K562 (cell line): ENCODE measurements at regions not wholly inside any gene's neighbourhood (a gene's known extent, or its start where the extent isn't known, plus 50 kb on each side); places are given as distances from the start of the nearest gene placed in this dataset.

Source experiments
- ATAC-seq: fragments of 200-7000 bp; cut with Tn5 transposase; 3 replicates; pipeline ENCODE4 v1.9.1; 2020; ENCODE audit warnings: moderate library complexity
- BruUV-seq: library from RNA; stranded (reverse); fragments of 400-500 nt; replicated peaks from 2 replicates; lab custom pipeline; 2021; lab: Mats Ljungman, UMichigan
- CTCF ChIA-PET: fragments of 300-600 bp; formaldehyde crosslinking; extraction: SDS; loops from one replicate; lab custom pipeline; 2021; ENCODE audit warnings: low intra/inter-chr PET ratio; lab: Yijun Ruan, JAX
- POLR2A ChIA-PET: fragments of 300-600, 350-650 bp; sonication (Branson Sonifier 250); formaldehyde crosslinking; extraction: SDS; loops from one replicate; lab custom pipeline; 2021; ENCODE audit warnings: antibody characterized with exemption, inconsistent platforms; lab: Yijun Ruan, JAX
- DNase-seq, 4 experiments: peaks; one replicate each; pipeline versions ENCODE4 v3.0.0 to v3.0.0-alpha.2; 2011 to 2018; ENCODE audit warnings: low spot score in 3 of 4, mixed read lengths in 3 of 4; ENCODE audit errors: extremely low read depth in 1 of 4
- FAIRE-seq: peaks from 2 replicates; lab custom pipeline; 2011; peaks lifted over from hg19 to GRCh38; lab: Jason Lieb, UNC
- H2AFZ ChIP-seq: 2 replicates; pipeline ENCODE4 v1.6.0; 2011; ENCODE audit warnings: low read depth, low read length, control low read depth, inconsistent platforms
- H3K27ac ChIP-seq: fragments of 200-600 bp; 3 replicates; pipeline ENCODE4 v1.8.0; 2011; ENCODE audit warnings: low read depth, mild to moderate bottlenecking, control low read depth, inconsistent platforms, low read length, moderate library complexity, mixed read lengths; ENCODE audit errors: extremely low read depth
- H3K27me3 ChIP-seq, 2 experiments: fragments of 300-600 bp in 1 of 2; 2 replicates in 1 of 2; 3 replicates in 1 of 2; pipeline versions ENCODE4 v1.6.0 to v1.8.0; 2011; ENCODE audit warnings: inconsistent platforms in 2 of 2, low read length in 2 of 2, mild to moderate bottlenecking in 1 of 2, mixed read lengths in 1 of 2, moderate library complexity in 1 of 2; ENCODE audit not compliant: control insufficient read depth in 2 of 2, insufficient read depth in 2 of 2
- H3K36me3 ChIP-seq: fragments of 300-600 bp; 3 replicates; pipeline ENCODE4 v1.8.0; 2011; ENCODE audit warnings: mild to moderate bottlenecking, low read length, inconsistent platforms; ENCODE audit not compliant: control insufficient read depth, insufficient read depth
- H3K4me1 ChIP-seq, 2 experiments: fragments of 200-600 bp in 1 of 2; replicated peaks in 1 of 2; 2 replicates in 1 of 2; 3 replicates in 1 of 2; pipeline versions ENCODE4 v1.5.1 to v1.8.0; 2011; ENCODE audit warnings: inconsistent platforms in 2 of 2, low read length in 2 of 2, mild to moderate bottlenecking in 1 of 2, mixed read lengths in 1 of 2, moderate library complexity in 1 of 2; ENCODE audit not compliant: control insufficient read depth in 2 of 2, insufficient read depth in 2 of 2
- H3K4me2 ChIP-seq: 2 replicates; pipeline ENCODE4 v1.6.1; 2011; ENCODE audit warnings: low read length, control low read depth, inconsistent platforms, mixed read lengths; ENCODE audit not compliant: insufficient read depth
- H3K4me3 ChIP-seq: fragments of 200-600 bp; sonication (generic), shearing (Covaris generic); 2 replicates; pipeline ENCODE4 v1.5.1; 2016; ENCODE audit warnings: control low read depth, inconsistent platforms
- H3K79me2 ChIP-seq: fragments of 200-600 bp; 3 replicates; pipeline ENCODE4 v1.8.0; 2011; ENCODE audit warnings: low read length, inconsistent platforms; ENCODE audit not compliant: control insufficient read depth, insufficient read depth
- H3K9ac ChIP-seq, 2 experiments: 2 replicates each; pipeline versions ENCODE4 v1.6.0 to v1.6.1; 2011; ENCODE audit warnings: low read depth in 2 of 2, low read length in 2 of 2, control low read depth in 1 of 2, inconsistent platforms in 1 of 2, mild to moderate bottlenecking in 1 of 2, mixed read lengths in 1 of 2; ENCODE audit not compliant: insufficient read depth in 1 of 2
- H3K9me1 ChIP-seq: one replicate; pipeline ENCODE4 v1.6.0; 2011; ENCODE audit warnings: inconsistent platforms, mild to moderate bottlenecking, low read length, moderate library complexity; ENCODE audit not compliant: control insufficient read depth, insufficient read depth
- H3K9me3 ChIP-seq: replicated peaks from 2 replicates; pipeline ENCODE4 v1.5.1; 2011; ENCODE audit warnings: low read depth, low read length, inconsistent platforms; ENCODE audit not compliant: control insufficient read depth, insufficient read depth
- H4K20me1 ChIP-seq: replicated peaks from 2 replicates; pipeline ENCODE4 v1.6.1; 2011; ENCODE audit warnings: low read length, inconsistent platforms, mixed read lengths; ENCODE audit not compliant: control insufficient read depth, insufficient read depth
- ARHGAP35 ChIP-seq: fragments of 450-650 bp; IDR thresholded peaks from 2 replicates; pipeline ENCODE4 v1.6.1; 2018; ENCODE audit not compliant: partially characterized antibody
- ASH1L ChIP-seq: fragments of 450-650 bp; IDR thresholded peaks from 2 replicates; pipeline ENCODE4 v1.6.1; 2018; ENCODE audit warnings: borderline replicate concordance, mild to moderate bottlenecking, low read depth; ENCODE audit not compliant: partially characterized antibody
- BDP1 ChIP-seq: IDR thresholded peaks from 3 replicates; pipeline ENCODE4 v1.6.1; 2011; ENCODE audit not compliant: insufficient read length, insufficient read depth
- BRF1 ChIP-seq: IDR thresholded peaks from 3 replicates; pipeline ENCODE4 v1.6.1; 2011; ENCODE audit warnings: borderline replicate concordance, mild to moderate bottlenecking; ENCODE audit not compliant: insufficient read length; ENCODE audit errors: extremely low read depth
- CHAMP1 ChIP-seq: fragments of 450-650 bp; IDR thresholded peaks from 2 replicates; pipeline ENCODE4 v1.6.1; 2016; ENCODE audit warnings: mild to moderate bottlenecking
- COPS2 ChIP-seq: fragments of 450-650 bp; conservative IDR thresholded peaks from 2 replicates; pipeline ENCODE4 v1.6.1; 2016; ENCODE audit warnings: mild to moderate bottlenecking, moderate library complexity
- EGR1 ChIP-seq: fragments of 450-650 bp; conservative IDR thresholded peaks from 2 replicates; pipeline ENCODE4 v1.6.1; 2017; ENCODE audit warnings: mild to moderate bottlenecking
- ELF1 ChIP-seq: fragments of 200-800 bp; sonication (Bioruptor generic); IDR thresholded peaks from 2 replicates; pipeline ENCODE4 v1.6.1; 2016; ENCODE audit warnings: missing genetic modification characterization, missing compliant biosample characterization
- FOXM1 ChIP-seq, 2 experiments: fragments of 450-650 bp in 1 of 2; sonication (generic) in 1 of 2; formaldehyde crosslinking in 1 of 2; IDR thresholded peaks; 2 replicates each; pipeline versions ENCODE4 v1.6.1 to v1.9.0; 2017 to 2022; ENCODE audit warnings: low read depth in 2 of 2, mild to moderate bottlenecking in 2 of 2, missing genetic modification reagents in 1 of 2, moderate library complexity in 1 of 2
- IRF2 ChIP-seq: sonication (generic); formaldehyde crosslinking; IDR thresholded peaks from 2 replicates; pipeline ENCODE4 v1.8.1; 2022; ENCODE audit warnings: mild to moderate bottlenecking, missing genetic modification reagents
- KAT2B ChIP-seq: IDR thresholded peaks from one replicate; pipeline ENCODE4 v1.6.1; 2012; ENCODE audit warnings: low read depth, mild to moderate bottlenecking, control low read depth, inconsistent platforms, low read length, moderate library complexity
- MTA1 ChIP-seq: fragments of 450-650 bp; IDR thresholded peaks from 2 replicates; pipeline ENCODE4 v1.6.1; 2017; ENCODE audit warnings: borderline replicate concordance
- MTF1 ChIP-seq: fragments of 250-450 bp; sonication (Bioruptor Pico); IDR thresholded peaks from 2 replicates; pipeline ENCODE4 v1.9.0; 2021; ENCODE audit warnings: moderate library complexity, mild to moderate bottlenecking, inconsistent platforms, borderline replicate concordance
- RNF2 ChIP-seq: sonication (generic); IDR thresholded peaks from 2 replicates; pipeline ENCODE4 v1.6.1; 2016
- SMAD2 ChIP-seq: fragments of 150-350 bp; IDR thresholded peaks from 2 replicates; pipeline ENCODE4 v1.6.1; 2014; ENCODE audit warnings: low read depth, mild to moderate bottlenecking, low read length
- SRSF9 ChIP-seq: fragments of 200-400 bp; formaldehyde crosslinking; IDR thresholded peaks from 2 replicates; pipeline ENCODE4 v1.6.1; 2017; ENCODE audit warnings: low read depth, low read length, borderline replicate concordance
- TAF15 ChIP-seq: fragments of 200-400 bp; formaldehyde crosslinking; IDR thresholded peaks from 2 replicates; pipeline ENCODE4 v1.6.1; 2017; ENCODE audit warnings: mild to moderate bottlenecking, low read depth, low read length, moderate library complexity
- TFE3 ChIP-seq: fragments of 450-650 bp; formaldehyde crosslinking; IDR thresholded peaks from 2 replicates; pipeline ENCODE4 v1.4.0; 2020; ENCODE audit warnings: mild to moderate bottlenecking, mixed read lengths
- THAP7 ChIP-seq: fragments of 250-450 bp; sonication (Bioruptor Pico); IDR thresholded peaks from 2 replicates; pipeline ENCODE4 v1.5.0; 2021
- ZFPM2 ChIP-seq: fragments of 250-450 bp; sonication (Bioruptor Pico); IDR thresholded peaks from 2 replicates; pipeline ENCODE4 v1.5.1; 2022; ENCODE audit warnings: mild to moderate bottlenecking
- whole genome bisulfite sequencing: fragments of 100-300 bp; shearing (Covaris generic); methylation state at CpG from one replicate; pipeline ENCODE4 v1.1.6; 2016; ENCODE audit warnings: low coverage, mixed read lengths; ENCODE audit not compliant: insufficient coverage; ENCODE audit errors: missing lambda C conversion rate; 5-methylcytosine and 5-hydroxymethylcytosine counted together
- in situ Hi-C: fragments of 300-500 bp; cut with MboI; formaldehyde crosslinking; loops from 4 replicates; pipeline ENCODE4 v1.15.0; 2018; ENCODE audit warnings: inconsistent platforms, mixed read lengths
- intact Hi-C: fragments of 100-400 bp; cut with micrococcal nuclease; formaldehyde crosslinking; loops from 2 replicates; pipeline ENCODE4 v1.14.2; 2022

- intact Hi-C loops (no loop called here), in situ Hi-C loops (no loop called here)
- Histone ChIP-seq H2AFZ (no peak overlapping the region), H3K79me2 (no peaks in the 10 kb centered on the region), H3K9me1 (no peaks in the 10 kb centered on the region), H4K20me1 (no peaks in the 10 kb centered on the region), H3K27me3 (no peaks in the 10 kb centered on the region), H3K9ac (no peak overlapping the region), H3K27ac (no peak overlapping the region), H3K36me3 (no peaks in the 10 kb centered on the region), H3K4me3 (no peak overlapping the region), H3K4me2 (no peak overlapping the region), H3K4me1 (no peaks in the 10 kb centered on the region), H3K9me3 (no peaks in the 10 kb centered on the region)
- no peak for FAIRE-seq
- BruUV-seq: no TSS peak
- WGBS: 0% methylated on average over 3 of the region's 12 CpGs
- TF ChIP-seq CHAMP1 (no peak), EGR1 (no peak), IRF2 (CRISPR knock-in tag) (no peak), RNF2 (no peak), TFE3 (CRISPR knock-in tag) (no peak), ELF1 (no peak), FOXM1 (IDR thresholded peaks at IDR 0.05; ENCODE audit: low read depth) (no peak), FOXM1 (CRISPR knock-in tag; IDR thresholded peaks at IDR 0.05; ENCODE audit: low read depth) (no peak), MTA1 (no peak), TAF15 (no peak), THAP7 (CRISPR knock-in tag) (no peak), KAT2B (no peak), BRF1 (no peak), COPS2 (no peak), ZFPM2 (no peak), SRSF9 (no peak), MTF1 (CRISPR knock-in tag) (no peak), BDP1 (no peak), SMAD2 (no peak), ASH1L (no peak), ARHGAP35 (no peak)
- ChIA-PET POLR2A (no interaction called here), CTCF (no interaction called here)
- ATAC-seq: no peak
- DNase-seq: no peak
Observed at GRCh38 chr13:70297189-70297616, 189.0 kb upstream of the KLHL1 start.
